Loucy (cell line): ENCODE measurements at regions not wholly inside any gene's neighbourhood (a gene's known extent, or its start where the extent isn't known, plus 50 kb on each side); places are given as distances from the start of the nearest gene placed in this dataset.

Experiments used
- EZH2phosphoT487 ChIP-seq: fragments of 200-600 bp; IDR thresholded peaks from 2 replicates; pipeline ENCODE4 v1.6.1; 2018; ENCODE audit warnings: antibody characterized with exemption, mild to moderate bottlenecking, moderate library complexity, borderline replicate concordance
- TF ChIP-seq, protein P1 (sequence below): fragments of 200-600 bp; sonication (generic); conservative IDR thresholded peaks from 2 replicates; pipeline ENCODE4 v1.5.1; 2014; ENCODE audit warnings: mild to moderate bottlenecking, antibody characterized with exemption, low read length

GRCh38 chr3:72459588-72459987 lies 388.7 kb downstream of the SHQ1 start:
- TF ChIP-seq, protein P1, sequence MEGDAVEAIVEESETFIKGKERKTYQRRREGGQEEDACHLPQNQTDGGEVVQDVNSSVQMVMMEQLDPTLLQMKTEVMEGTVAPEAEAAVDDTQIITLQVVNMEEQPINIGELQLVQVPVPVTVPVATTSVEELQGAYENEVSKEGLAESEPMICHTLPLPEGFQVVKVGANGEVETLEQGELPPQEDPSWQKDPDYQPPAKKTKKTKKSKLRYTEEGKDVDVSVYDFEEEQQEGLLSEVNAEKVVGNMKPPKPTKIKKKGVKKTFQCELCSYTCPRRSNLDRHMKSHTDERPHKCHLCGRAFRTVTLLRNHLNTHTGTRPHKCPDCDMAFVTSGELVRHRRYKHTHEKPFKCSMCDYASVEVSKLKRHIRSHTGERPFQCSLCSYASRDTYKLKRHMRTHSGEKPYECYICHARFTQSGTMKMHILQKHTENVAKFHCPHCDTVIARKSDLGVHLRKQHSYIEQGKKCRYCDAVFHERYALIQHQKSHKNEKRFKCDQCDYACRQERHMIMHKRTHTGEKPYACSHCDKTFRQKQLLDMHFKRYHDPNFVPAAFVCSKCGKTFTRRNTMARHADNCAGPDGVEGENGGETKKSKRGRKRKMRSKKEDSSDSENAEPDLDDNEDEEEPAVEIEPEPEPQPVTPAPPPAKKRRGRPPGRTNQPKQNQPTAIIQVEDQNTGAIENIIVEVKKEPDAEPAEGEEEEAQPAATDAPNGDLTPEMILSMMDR, result no peak
- TF ChIP-seq EZH2phosphoT487, result no peak
